ENCODE measurements at regions not wholly inside any gene's neighbourhood (a gene's known extent, or its start where the extent isn't known, plus 50 kb on each side); places are given as distances from the start of the nearest gene placed in this dataset.
"Not testable (repeated sequence)": the region's sequence is repeated elsewhere in the genome, so short reads cannot be mapped to it uniquely, and the experiment has no call there.

GRCh38 chr6:86744048-86744447 is 193.3 kb upstream of the HTR1E start:
- H3K4me3 ChIP-seq, result no peak overlapping the region
- no peak for TF ChIP-seq CTCF (IDR thresholded peaks at IDR 0.05)

GRCh38 chr6:86738078-86738477 is 199.2 kb upstream of the HTR1E start:
- no peaks in the 10 kb centered on the region for H3K4me1 ChIP-seq
- intact Hi-C loops (cut with DNase I), result no loop called here
- H3K27ac ChIP-seq, result no peak overlapping the region
- H3K36me3 ChIP-seq, result no peaks in the 10 kb centered on the region
- DNase-seq, result no peak
- no peaks in the 10 kb centered on the region for H3K9me3 ChIP-seq
- TF ChIP-seq CTCF (IDR thresholded peaks at IDR 0.05), result no peak
- H3K27me3 ChIP-seq, result no peaks in the 10 kb centered on the region
- H3K4me3 ChIP-seq, result no peak overlapping the region
- no peak overlapping the region for H3K9ac ChIP-seq (ENCODE audit: low read depth in 2 of 2, low read length in 2 of 2)

More at GRCh38 chr6:86744048-86744447, 193.3 kb upstream of the HTR1E start:
- H3K9ac ChIP-seq (ENCODE audit: low read depth in 2 of 2, low read length in 2 of 2), result no peak overlapping the region
- intact Hi-C loops (cut with DNase I), result no loop called here
- H3K27me3 ChIP-seq, result no peaks in the 10 kb centered on the region
- H3K4me1 ChIP-seq, result no peaks in the 10 kb centered on the region
- no peaks in the 10 kb centered on the region for H3K9me3 ChIP-seq
- H3K36me3 ChIP-seq, result no peaks in the 10 kb centered on the region
- H3K27ac ChIP-seq, result no peak overlapping the region
- no peak for DNase-seq

- H3K4me3 ChIP-seq; DNase-seq; H3K27ac ChIP-seq; H3K4me1 ChIP-seq; H3K27me3 ChIP-seq; H3K9me3 ChIP-seq; intact Hi-C loops (cut with DNase I); H3K36me3 ChIP-seq; H3K9ac ChIP-seq (ENCODE audit: low read depth in 2 of 2, low read length in 2 of 2): not testable (repeated sequence)
Measured at GRCh38 chr6:86731631-86732030, 205.7 kb upstream of the HTR1E start.

GRCh38 chr6:86730772-86731171 is 206.6 kb upstream of the HTR1E start:
- intact Hi-C loops (cut with DNase I); H3K36me3 ChIP-seq; H3K27me3 ChIP-seq; DNase-seq; H3K4me3 ChIP-seq; H3K9ac ChIP-seq (ENCODE audit: low read depth in 2 of 2, low read length in 2 of 2); H3K27ac ChIP-seq; H3K4me1 ChIP-seq; H3K9me3 ChIP-seq: not testable (repeated sequence)

GRCh38 chr6:86730216-86730615 is 207.1 kb upstream of the HTR1E start:
- Histone ChIP-seq H3K4me1 (no peaks in the 10 kb centered on the region), H3K4me3 (no peak overlapping the region), H3K9me3 (no peaks in the 10 kb centered on the region), H3K36me3 (no peaks in the 10 kb centered on the region), H3K27ac (no peak overlapping the region), H3K9ac (ENCODE audit: low read depth in 2 of 2, low read length in 2 of 2) (no peak overlapping the region), H3K27me3 (no peaks in the 10 kb centered on the region)
- no peak for DNase-seq
- intact Hi-C loops (cut with DNase I), result no loop called here
- no peak for TF ChIP-seq CTCF (IDR thresholded peaks at IDR 0.05)

- intact Hi-C loops (cut with DNase I), result no loop called here
- no peak overlapping the region for H3K9ac ChIP-seq (ENCODE audit: low read depth in 2 of 2, low read length in 2 of 2)
- H3K9me3 ChIP-seq, result no peaks in the 10 kb centered on the region
- no peak for TF ChIP-seq CTCF (IDR thresholded peaks at IDR 0.05)
- no peaks in the 10 kb centered on the region for H3K36me3 ChIP-seq
- no peak for DNase-seq
- no peak overlapping the region for H3K4me3 ChIP-seq
- no peaks in the 10 kb centered on the region for H3K27me3 ChIP-seq
- no peak overlapping the region for H3K27ac ChIP-seq
- H3K4me1 ChIP-seq, result no peaks in the 10 kb centered on the region
Measured at GRCh38 chr6:86728976-86729375, 208.4 kb upstream of the HTR1E start.

- TF ChIP-seq CTCF (IDR thresholded peaks at IDR 0.05), result no peak
- no peak overlapping the region for H3K27ac ChIP-seq
- intact Hi-C loops (cut with DNase I), result no loop called here
- H3K4me1 ChIP-seq, result no peaks in the 10 kb centered on the region
- no peak overlapping the region for H3K4me3 ChIP-seq
- no peak for DNase-seq
- no peak overlapping the region for H3K9ac ChIP-seq (ENCODE audit: low read depth in 2 of 2, low read length in 2 of 2)
- no peaks in the 10 kb centered on the region for H3K36me3 ChIP-seq
- H3K27me3 ChIP-seq, result no peaks in the 10 kb centered on the region
- H3K9me3 ChIP-seq, result no peaks in the 10 kb centered on the region
Measured at GRCh38 chr6:86724695-86725094, 212.6 kb upstream of the HTR1E start.

All from colonic mucosa (tissue), 4 donors.